HL-60 (cell line): ENCODE measurements at regions not wholly inside any gene's neighbourhood (a gene's known extent, or its start where the extent isn't known, plus 50 kb on each side); places are given as distances from the start of the nearest gene placed in this dataset.

ENCODE experiments used
- DNase-seq, 2 experiments: peaks; one replicate each; pipeline ENCODE4 v3.0.0-alpha.2; 2010 to 2020; ENCODE audit warnings: low read depth in 1 of 2, low spot score in 1 of 2
- H3K27ac ChIP-seq: fragments of 250-450 bp; sonication (Bioruptor Pico); replicated peaks from 2 replicates; pipeline ENCODE4 v1.5.1; 2020; ENCODE audit warnings: mild to moderate bottlenecking, moderate library complexity
- H3K27me3 ChIP-seq: fragments of 250-450 bp; sonication (Bioruptor Pico); 2 replicates; pipeline ENCODE4 v1.5.1; 2021; ENCODE audit warnings: mild to moderate bottlenecking, moderate library complexity; ENCODE audit not compliant: insufficient read depth, poor library complexity, severe bottlenecking
- H3K4me3 ChIP-seq: replicated peaks from 2 replicates; pipeline ENCODE4 v1.5.1; 2011; ENCODE audit warnings: mild to moderate bottlenecking, control low read depth, low read length; ENCODE audit not compliant: insufficient read depth
- GABPA ChIP-seq: IDR thresholded peaks from 2 replicates; pipeline ENCODE4 v1.6.1; 2012; ENCODE audit warnings: low read depth
- POLR2AphosphoS5 ChIP-seq: IDR thresholded peaks from 2 replicates; pipeline ENCODE4 v1.6.1; 2012; ENCODE audit warnings: low read depth
- SPI1 ChIP-seq: IDR thresholded peaks from 2 replicates; pipeline ENCODE4 v1.6.1; 2012; ENCODE audit warnings: low read depth, mild to moderate bottlenecking, borderline replicate concordance
- TF ChIP-seq, protein P1 (sequence below): IDR thresholded peaks from one replicate; pipeline ENCODE4 v1.5.1; 2011; ENCODE audit warnings: low read length, control low read depth, inconsistent platforms; ENCODE audit not compliant: insufficient read depth
- TF ChIP-seq, protein P2 (sequence below): IDR thresholded peaks from 2 replicates; pipeline ENCODE4 v1.6.1; 2012; ENCODE audit warnings: low read depth; ENCODE audit not compliant: insufficient replicate concordance

DNA sequence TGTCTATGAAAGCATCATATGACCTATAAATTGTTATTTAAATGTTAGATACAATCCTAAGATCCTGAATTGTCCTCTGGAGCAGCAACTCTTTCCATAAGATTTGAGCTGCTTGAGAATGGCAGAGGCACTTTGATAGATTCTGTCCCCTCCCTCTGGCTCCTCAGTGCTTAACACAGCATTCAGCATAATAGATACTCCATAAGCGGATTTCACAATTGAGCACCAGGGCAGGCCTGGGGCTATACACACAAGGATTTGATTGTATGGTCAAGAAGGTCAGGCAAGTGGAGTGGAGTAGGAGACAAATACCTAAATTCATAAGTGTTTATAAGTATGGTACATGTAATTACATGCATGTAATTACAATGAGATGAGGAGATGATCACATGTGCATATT is 96.3 kb downstream of the FOXD1 start:
- no peak overlapping the region for H3K4me3 ChIP-seq
- no peak for TF ChIP-seq POLR2AphosphoS5
- TF ChIP-seq, protein P1, sequence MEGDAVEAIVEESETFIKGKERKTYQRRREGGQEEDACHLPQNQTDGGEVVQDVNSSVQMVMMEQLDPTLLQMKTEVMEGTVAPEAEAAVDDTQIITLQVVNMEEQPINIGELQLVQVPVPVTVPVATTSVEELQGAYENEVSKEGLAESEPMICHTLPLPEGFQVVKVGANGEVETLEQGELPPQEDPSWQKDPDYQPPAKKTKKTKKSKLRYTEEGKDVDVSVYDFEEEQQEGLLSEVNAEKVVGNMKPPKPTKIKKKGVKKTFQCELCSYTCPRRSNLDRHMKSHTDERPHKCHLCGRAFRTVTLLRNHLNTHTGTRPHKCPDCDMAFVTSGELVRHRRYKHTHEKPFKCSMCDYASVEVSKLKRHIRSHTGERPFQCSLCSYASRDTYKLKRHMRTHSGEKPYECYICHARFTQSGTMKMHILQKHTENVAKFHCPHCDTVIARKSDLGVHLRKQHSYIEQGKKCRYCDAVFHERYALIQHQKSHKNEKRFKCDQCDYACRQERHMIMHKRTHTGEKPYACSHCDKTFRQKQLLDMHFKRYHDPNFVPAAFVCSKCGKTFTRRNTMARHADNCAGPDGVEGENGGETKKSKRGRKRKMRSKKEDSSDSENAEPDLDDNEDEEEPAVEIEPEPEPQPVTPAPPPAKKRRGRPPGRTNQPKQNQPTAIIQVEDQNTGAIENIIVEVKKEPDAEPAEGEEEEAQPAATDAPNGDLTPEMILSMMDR = no peak
- no peak for TF ChIP-seq SPI1
- TF ChIP-seq, protein P2, sequence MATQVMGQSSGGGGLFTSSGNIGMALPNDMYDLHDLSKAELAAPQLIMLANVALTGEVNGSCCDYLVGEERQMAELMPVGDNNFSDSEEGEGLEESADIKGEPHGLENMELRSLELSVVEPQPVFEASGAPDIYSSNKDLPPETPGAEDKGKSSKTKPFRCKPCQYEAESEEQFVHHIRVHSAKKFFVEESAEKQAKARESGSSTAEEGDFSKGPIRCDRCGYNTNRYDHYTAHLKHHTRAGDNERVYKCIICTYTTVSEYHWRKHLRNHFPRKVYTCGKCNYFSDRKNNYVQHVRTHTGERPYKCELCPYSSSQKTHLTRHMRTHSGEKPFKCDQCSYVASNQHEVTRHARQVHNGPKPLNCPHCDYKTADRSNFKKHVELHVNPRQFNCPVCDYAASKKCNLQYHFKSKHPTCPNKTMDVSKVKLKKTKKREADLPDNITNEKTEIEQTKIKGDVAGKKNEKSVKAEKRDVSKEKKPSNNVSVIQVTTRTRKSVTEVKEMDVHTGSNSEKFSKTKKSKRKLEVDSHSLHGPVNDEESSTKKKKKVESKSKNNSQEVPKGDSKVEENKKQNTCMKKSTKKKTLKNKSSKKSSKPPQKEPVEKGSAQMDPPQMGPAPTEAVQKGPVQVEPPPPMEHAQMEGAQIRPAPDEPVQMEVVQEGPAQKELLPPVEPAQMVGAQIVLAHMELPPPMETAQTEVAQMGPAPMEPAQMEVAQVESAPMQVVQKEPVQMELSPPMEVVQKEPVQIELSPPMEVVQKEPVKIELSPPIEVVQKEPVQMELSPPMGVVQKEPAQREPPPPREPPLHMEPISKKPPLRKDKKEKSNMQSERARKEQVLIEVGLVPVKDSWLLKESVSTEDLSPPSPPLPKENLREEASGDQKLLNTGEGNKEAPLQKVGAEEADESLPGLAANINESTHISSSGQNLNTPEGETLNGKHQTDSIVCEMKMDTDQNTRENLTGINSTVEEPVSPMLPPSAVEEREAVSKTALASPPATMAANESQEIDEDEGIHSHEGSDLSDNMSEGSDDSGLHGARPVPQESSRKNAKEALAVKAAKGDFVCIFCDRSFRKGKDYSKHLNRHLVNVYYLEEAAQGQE = no peak
- TF ChIP-seq GABPA = no peak
- H3K27me3 ChIP-seq = no peaks in the 10 kb centered on the region
- DNase-seq = no peak
- H3K27ac ChIP-seq = no peak overlapping the region

DNA sequence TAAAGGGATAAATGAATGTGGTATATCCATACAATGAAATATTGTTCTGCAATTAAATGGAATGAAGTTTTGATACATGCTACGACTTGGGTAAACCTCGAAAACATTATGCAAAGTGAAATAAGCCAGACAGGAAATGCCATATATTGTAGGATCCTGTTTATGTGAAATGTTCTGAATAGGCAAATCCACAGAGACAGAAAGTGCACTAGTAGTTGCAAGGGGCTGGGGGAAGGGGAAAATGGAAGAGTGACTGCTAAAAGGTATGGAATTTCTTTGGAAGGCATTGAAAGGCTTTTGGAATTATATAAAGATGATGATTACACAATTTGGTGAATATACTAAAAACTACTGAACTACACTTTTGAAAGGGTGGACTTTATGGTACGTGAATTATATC is 97.0 kb downstream of the FOXD1 start:
- TF ChIP-seq, protein P1 = no peak
- TF ChIP-seq, protein P2 = no peak
- TF ChIP-seq POLR2AphosphoS5 (no peak), SPI1 (no peak)
- Histone ChIP-seq H3K27me3 (no peaks in the 10 kb centered on the region), H3K4me3 (no peak overlapping the region), H3K27ac (no peak overlapping the region)
- no peak for DNase-seq

DNA sequence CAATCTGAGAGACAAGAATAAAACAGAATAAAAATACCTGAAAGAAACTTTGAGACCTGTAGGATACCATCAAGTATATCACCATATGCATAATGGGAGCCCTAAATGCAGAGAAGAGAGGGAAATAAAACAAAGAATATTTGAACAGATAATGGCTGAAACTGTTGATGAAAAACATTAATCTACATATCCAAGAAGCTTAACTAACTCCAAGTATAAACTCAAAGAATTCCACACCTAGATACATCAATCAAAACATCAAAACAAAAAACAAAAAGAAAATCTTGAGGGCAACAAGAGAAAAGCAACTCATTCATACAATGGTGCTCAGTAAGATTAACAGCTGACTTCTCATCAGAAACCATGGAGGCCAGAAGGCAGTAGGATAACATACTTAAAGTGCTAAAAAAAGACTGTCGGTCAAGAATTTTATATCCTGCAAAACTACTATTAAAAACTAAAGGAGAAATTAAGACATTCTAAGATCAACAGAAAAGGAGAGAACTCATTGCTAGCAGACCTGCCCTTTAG is 101.6 kb downstream of the FOXD1 start:
- Histone ChIP-seq H3K4me3 (no peak overlapping the region), H3K27ac (no peak overlapping the region), H3K27me3 (no peaks in the 10 kb centered on the region)
- TF ChIP-seq POLR2AphosphoS5 (no peak), SPI1 (no peak), GABPA (no peak)
- TF ChIP-seq, protein P2 = no peak
- TF ChIP-seq, protein P1 = no peak
- DNase-seq = no peak
